Transverse colon (tissue), 4 donors: ENCODE measurements at regions not wholly inside any gene's neighbourhood (a gene's known extent, or its start where the extent isn't known, plus 50 kb on each side); places are given as distances from the start of the nearest gene placed in this dataset.

Experiments used
- DNase-seq: peaks from one replicate; pipeline ENCODE4 v3.0.0-alpha.2; 2019
- H3K27ac ChIP-seq, 4 donors: fragments of 200-600 bp; sonication (generic); 2 replicates each; pipeline ENCODE4 v1.5.1; 2016 to 2018; ENCODE audit warnings: inconsistent platforms in 4 of 4
- H3K27me3 ChIP-seq: fragments of 200-600 bp; sonication (generic); 2 replicates; pipeline ENCODE4 v1.5.1; 2017; ENCODE audit warnings: inconsistent platforms
- H3K36me3 ChIP-seq, 4 donors: fragments of 200-600 bp; sonication (generic); 2 replicates each; pipeline ENCODE4 v1.5.1; 2017 to 2019; ENCODE audit warnings: inconsistent platforms in 4 of 4
- H3K4me1 ChIP-seq, 4 donors: fragments of 200-600 bp; sonication (generic); 2 replicates each; pipeline ENCODE4 v1.5.1; 2017 to 2020; ENCODE audit warnings: inconsistent platforms in 4 of 4
- H3K4me3 ChIP-seq, 4 donors: fragments of 200-600 bp; sonication (generic); 1 replicate in 1 of 4; 2 replicates in 3 of 4; pipeline versions ENCODE4 v1.5.1 to v1.6.1; 2017 to 2019; ENCODE audit warnings: inconsistent platforms in 4 of 4
- H3K9me3 ChIP-seq, 2 donors: fragments of 200-600 bp; sonication (generic); 2 replicates each; pipeline ENCODE4 v1.5.1; 2017 to 2019; ENCODE audit warnings: inconsistent platforms in 2 of 2
- EP300 ChIP-seq: sonication (generic); formaldehyde crosslinking; IDR thresholded peaks from one replicate; pipeline ENCODE4 v1.6.1; 2017; ENCODE audit warnings: antibody characterized with exemption, low read depth
- POLR2A ChIP-seq: fragments of 450-650 bp; IDR thresholded peaks from one replicate; pipeline ENCODE4 v1.6.1; 2016; ENCODE audit warnings: antibody characterized with exemption, mild to moderate bottlenecking, moderate library complexity
- POLR2AphosphoS5 ChIP-seq, 3 donors: sonication (generic); formaldehyde crosslinking; IDR thresholded peaks; one replicate each; pipeline ENCODE4 v1.6.1; 2016; ENCODE audit warnings: antibody characterized with exemption in 3 of 3
- WGBS, 2 donors: methylation state at CpG; one replicate each; pipeline ENCODE4 v1.1.5; 2018; ENCODE audit warnings: low coverage in 1 of 2; 5-methylcytosine and 5-hydroxymethylcytosine counted together
- in situ Hi-C, 4 donors: fragments of 200-750 bp; cut with MboI; loops; one replicate each; pipeline versions ENCODE4 v1.15.0 to v1.15.1; 2017; ENCODE audit warnings: low sequenced_read_pairs in 3 of 4, low pct_ligation_motif_present in 1 of 4, low pct_unique_long_range_greater_than_20kb in 1 of 4
- intact Hi-C: fragments of 100-400 bp; cut with DNase I; formaldehyde crosslinking; loops from one replicate; pipeline ENCODE4 v1.15.1; 2023; ENCODE audit warnings: low total_unique reads
- TF ChIP-seq, protein P1 (sequence below), 5 experiments: fragments of 200-600 bp in 3 of 5; fragments of 450-650 bp in 2 of 5; sonication (generic) in 3 of 5; IDR thresholded peaks; 1 replicate in 2 of 5; 2 replicates in 3 of 5; pipeline ENCODE4 v1.5.1; 2016 to 2017; ENCODE audit warnings: antibody characterized with exemption in 5 of 5, inconsistent platforms in 3 of 5, mild to moderate bottlenecking in 2 of 5, moderate library complexity in 1 of 5

DNA sequence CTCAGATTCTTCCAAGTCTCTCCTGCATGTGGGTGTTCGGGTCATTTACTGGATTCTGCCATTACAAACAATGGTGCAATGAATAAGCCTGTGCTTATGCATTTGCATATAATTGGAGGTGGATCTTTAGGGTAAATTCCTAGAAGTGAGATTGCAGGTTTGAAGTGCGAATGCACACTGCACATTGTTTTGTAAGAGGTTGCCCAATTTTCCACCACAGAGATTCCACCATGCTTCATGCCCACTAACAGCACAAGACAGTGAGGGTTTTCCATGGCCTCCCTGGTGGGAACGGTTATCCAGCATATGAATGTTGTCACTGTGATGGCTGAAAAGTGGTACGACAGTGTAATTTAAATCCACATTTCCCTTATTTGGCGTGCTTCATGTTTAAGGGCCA lies 178.8 kb upstream of the PMEPA1 start:
- Histone ChIP-seq H3K4me1 (no peaks in the 10 kb centered on the region), H3K27me3 (no peaks in the 10 kb centered on the region), H3K9me3 (no peaks in the 10 kb centered on the region), H3K36me3 (no peaks in the 10 kb centered on the region), H3K27ac (no peak overlapping the region), H3K4me3 (no peak overlapping the region)
- intact Hi-C loops, result no loop called here
- in situ Hi-C loops, result loop anchor here in 1 of 4 donors (25.0 kb wide), 1 partner anchor 226 kb away; no protein-coding TSS in a partner anchor
- DNase-seq, result no peak
- WGBS, 2 donors, result 66 to 97% methylated on average over 4 to 5 of the region's 5 CpGs
- TF ChIP-seq EP300 (no peak), POLR2A (no peak), POLR2AphosphoS5 (IDR thresholded peaks at IDR 0.05) (no peak)
- TF ChIP-seq, protein P1, sequence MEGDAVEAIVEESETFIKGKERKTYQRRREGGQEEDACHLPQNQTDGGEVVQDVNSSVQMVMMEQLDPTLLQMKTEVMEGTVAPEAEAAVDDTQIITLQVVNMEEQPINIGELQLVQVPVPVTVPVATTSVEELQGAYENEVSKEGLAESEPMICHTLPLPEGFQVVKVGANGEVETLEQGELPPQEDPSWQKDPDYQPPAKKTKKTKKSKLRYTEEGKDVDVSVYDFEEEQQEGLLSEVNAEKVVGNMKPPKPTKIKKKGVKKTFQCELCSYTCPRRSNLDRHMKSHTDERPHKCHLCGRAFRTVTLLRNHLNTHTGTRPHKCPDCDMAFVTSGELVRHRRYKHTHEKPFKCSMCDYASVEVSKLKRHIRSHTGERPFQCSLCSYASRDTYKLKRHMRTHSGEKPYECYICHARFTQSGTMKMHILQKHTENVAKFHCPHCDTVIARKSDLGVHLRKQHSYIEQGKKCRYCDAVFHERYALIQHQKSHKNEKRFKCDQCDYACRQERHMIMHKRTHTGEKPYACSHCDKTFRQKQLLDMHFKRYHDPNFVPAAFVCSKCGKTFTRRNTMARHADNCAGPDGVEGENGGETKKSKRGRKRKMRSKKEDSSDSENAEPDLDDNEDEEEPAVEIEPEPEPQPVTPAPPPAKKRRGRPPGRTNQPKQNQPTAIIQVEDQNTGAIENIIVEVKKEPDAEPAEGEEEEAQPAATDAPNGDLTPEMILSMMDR (IDR thresholded peaks at IDR 0.05), result no peak

DNA sequence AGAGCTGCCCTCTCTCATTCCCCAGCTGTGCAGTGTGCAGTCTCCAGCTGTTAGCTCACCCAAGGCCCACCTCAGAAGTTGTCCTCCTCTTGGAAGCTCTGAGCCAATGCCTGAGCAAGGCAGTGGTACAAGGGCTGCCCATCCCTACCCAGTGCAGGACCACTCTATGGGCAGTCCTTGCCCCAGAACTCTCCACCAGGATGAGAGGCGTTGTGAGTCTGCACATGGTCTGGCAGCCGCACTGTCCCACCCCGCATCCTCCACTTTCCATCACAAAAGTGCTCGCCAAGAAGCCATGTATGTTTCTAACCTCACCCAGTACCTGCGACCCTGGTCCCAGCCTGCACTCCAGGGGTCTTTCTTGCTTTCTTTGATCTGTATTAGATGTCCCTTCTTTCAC lies 175.1 kb upstream of the PMEPA1 start:
- no peaks in the 10 kb centered on the region for H3K9me3 ChIP-seq
- in situ Hi-C loops, result loop anchor here in 1 of 4 donors (25.0 kb wide), 1 partner anchor 223 kb away; no protein-coding TSS in a partner anchor
- peak; percentile 1 for DNase-seq
- peaks cover 0 to 10% (median 0%) of the 10 kb centered on the region in 4 donors for H3K4me1 ChIP-seq
- no peak overlapping the region for H3K4me3 ChIP-seq
- H3K36me3 ChIP-seq, result no peaks in the 10 kb centered on the region
- WGBS, 2 donors, result 90 to 94% methylated on average over 2 to 5 of the region's 5 CpGs
- intact Hi-C loops, result no loop called here
- TF ChIP-seq EP300, result no peak
- TF ChIP-seq POLR2A, result no peak
- TF ChIP-seq POLR2AphosphoS5 (IDR thresholded peaks at IDR 0.05), result no peak
- TF ChIP-seq, protein P1 (IDR thresholded peaks at IDR 0.05), result no peak
- H3K27ac ChIP-seq, result no peak overlapping the region
- no peaks in the 10 kb centered on the region for H3K27me3 ChIP-seq

DNA sequence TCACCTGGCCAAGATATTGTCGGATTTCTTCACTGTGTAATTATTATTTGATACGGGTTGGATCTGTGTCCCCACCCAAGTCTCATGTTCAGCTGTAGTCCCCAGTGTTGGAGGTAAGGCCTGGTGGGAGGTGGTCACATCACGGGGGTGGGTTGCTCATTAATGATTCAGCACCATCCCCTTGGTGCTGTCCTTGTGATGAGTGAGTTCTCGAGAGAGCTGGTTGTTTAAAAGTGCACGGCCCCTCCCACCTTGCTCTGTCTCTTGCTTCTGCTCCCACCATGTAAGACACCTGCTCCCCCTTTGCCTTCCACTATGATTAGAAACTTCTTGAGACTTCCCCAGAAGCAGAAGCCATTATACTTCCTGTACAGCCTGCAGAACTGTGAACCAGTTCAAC lies 173.9 kb upstream of the PMEPA1 start:
- no peaks in the 10 kb centered on the region for H3K9me3 ChIP-seq
- no peak overlapping the region for H3K27ac ChIP-seq
- no peaks in the 10 kb centered on the region for H3K27me3 ChIP-seq
- peaks cover 0 to 10% (median 0%) of the 10 kb centered on the region in 4 donors for H3K4me1 ChIP-seq
- no peak overlapping the region for H3K4me3 ChIP-seq
- H3K36me3 ChIP-seq, result no peaks in the 10 kb centered on the region
- DNase-seq, result no peak
- TF ChIP-seq POLR2A (no peak), EP300 (no peak), POLR2AphosphoS5 (IDR thresholded peaks at IDR 0.05) (no peak)
- TF ChIP-seq, protein P1 (IDR thresholded peaks at IDR 0.05), result no peak
- in situ Hi-C loops, result loop anchor here in 1 of 4 donors (25.0 kb wide), 1 partner anchor 221 kb away; no protein-coding TSS in a partner anchor
- intact Hi-C loops, result no loop called here
- 89 to 100% methylated on average over 2 to 5 of the region's 5 CpGs for WGBS, 2 donors

DNA sequence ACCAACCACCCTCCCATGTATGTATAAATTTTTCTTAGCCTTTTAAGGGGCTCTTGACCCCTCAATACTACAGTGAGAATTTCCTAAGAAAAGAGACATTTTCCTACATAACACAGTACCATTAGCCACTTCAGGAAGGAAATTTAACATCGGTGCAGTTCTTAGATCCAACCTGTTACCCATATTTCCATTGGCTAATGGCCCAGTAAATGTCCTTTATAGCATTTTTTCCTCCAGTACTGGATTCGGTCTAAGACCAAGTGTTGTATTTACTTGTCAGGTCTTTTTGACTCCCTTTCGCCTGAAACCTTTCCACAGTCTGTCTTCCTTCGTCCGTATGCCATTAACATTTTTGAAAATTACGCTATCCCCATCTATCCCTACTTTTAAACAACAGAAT lies 173.4 kb upstream of the PMEPA1 start:
- intact Hi-C loops (no loop called here), in situ Hi-C loops (loop anchor here in 1 of 4 donors (25.0 kb wide), 1 partner anchor 221 kb away; no protein-coding TSS in a partner anchor)
- no peaks in the 10 kb centered on the region for H3K9me3 ChIP-seq
- no peaks in the 10 kb centered on the region for H3K36me3 ChIP-seq
- no peak for DNase-seq
- no peaks in the 10 kb centered on the region for H3K27me3 ChIP-seq
- no peak overlapping the region for H3K27ac ChIP-seq
- no peak overlapping the region for H3K4me3 ChIP-seq
- peaks cover 0 to 10% (median 0%) of the 10 kb centered on the region in 4 donors for H3K4me1 ChIP-seq
- TF ChIP-seq POLR2AphosphoS5 (IDR thresholded peaks at IDR 0.05), result no peak
- TF ChIP-seq EP300, result no peak
- TF ChIP-seq, protein P1 (IDR thresholded peaks at IDR 0.05), result no peak
- no peak for TF ChIP-seq POLR2A
- 85 to 92% methylated on average over 6 of the region's 6 CpGs for WGBS, 2 donors
